ENCODE measurements at regions not wholly inside any gene's neighbourhood (a gene's known extent, or its start where the extent isn't known, plus 50 kb on each side); places are given as distances from the start of the nearest gene placed in this dataset.

GRCh38 chr3:23076437-23076836 lies 126.7 kb upstream of the UBE2E2 start:
- Histone ChIP-seq H3K36me3 (ENCODE audit: control insufficient read depth in 2 of 2, insufficient read depth in 1 of 2, low read length in 2 of 2) (no peaks in the 10 kb centered on the region), H3K4me1 (ENCODE audit: control insufficient read depth, insufficient read depth, low read length) (peaks cover 8% of the 10 kb centered on the region), H3K27ac (ENCODE audit: extremely low read depth, low read depth, low read length) (no peak overlapping the region), H3K4me3 (ENCODE audit: low read depth, low read length) (no peak overlapping the region), H3K9me3 (ENCODE audit: control insufficient read depth, insufficient read depth, low read depth, low read length) (no peaks in the 10 kb centered on the region)
- ChIA-PET POLR2A (no interaction called here), CTCF (interaction anchor here (0.7 kb wide), 2 partner anchors 8 to 237 kb away, joined by 3 to 6 read pairs; no protein-coding TSS in a partner anchor)
- TF ChIP-seq ZNF521 (tag by site-specific recombination; IDR thresholded peaks at IDR 0.05) (no peak), ZNF776 (tag by site-specific recombination; IDR thresholded peaks at IDR 0.05; ENCODE audit: borderline replicate concordance) (no peak), FEZF1 (tag by site-specific recombination; IDR thresholded peaks at IDR 0.05) (no peak), ZNF341 (tag by site-specific recombination; IDR thresholded peaks at IDR 0.05; ENCODE audit: low read depth) (no peak), ZNF585B (tag by site-specific recombination; IDR thresholded peaks at IDR 0.05) (no peak), PRDM2 (tag by site-specific recombination; IDR thresholded peaks at IDR 0.05; ENCODE audit: borderline replicate concordance) (no peak), KLF8 (tag by site-specific recombination; IDR thresholded peaks at IDR 0.05) (no peak), ZFP41 (tag by site-specific recombination; IDR thresholded peaks at IDR 0.05; ENCODE audit: borderline replicate concordance) (no peak), ZNF639 (tag by site-specific recombination; IDR thresholded peaks at IDR 0.05) (no peak), ZNF514 (tag by site-specific recombination; IDR thresholded peaks at IDR 0.05) (no peak), ZNF544 (tag by site-specific recombination; IDR thresholded peaks at IDR 0.05) (no peak), ZBTB6 (tag by site-specific recombination; IDR thresholded peaks at IDR 0.05) (no peak), ZNF426 (tag by site-specific recombination; IDR thresholded peaks at IDR 0.05) (no peak), ZBTB11 (tag by site-specific recombination; conservative IDR thresholded peaks at IDR 0.05; ENCODE audit: low read depth) (no peak), ZBTB21 (tag by site-specific recombination; IDR thresholded peaks at IDR 0.05) (no peak), ZSCAN30 (tag by site-specific recombination; IDR thresholded peaks at IDR 0.05) (no peak), TSHZ1 (tag by site-specific recombination; IDR thresholded peaks at IDR 0.05; ENCODE audit: borderline replicate concordance) (no peak), BCL6B (tag by site-specific recombination; IDR thresholded peaks at IDR 0.05) (no peak), PRDM6 (tag by site-specific recombination; IDR thresholded peaks at IDR 0.05) (no peak)

All from HEK293 (cell line).